ENCODE measurements at regions not wholly inside any gene's neighbourhood (a gene's known extent, or its start where the extent isn't known, plus 50 kb on each side); places are given as distances from the start of the nearest gene placed in this dataset.
A peak's percentile ranks its signal among the peaks of the same experiment; 100 is the strongest.

GRCh38 chr11:122209619-122210366 is 93.8 kb upstream of the BLID start:
- no peak for TF ChIP-seq CREB1 (IDR thresholded peaks at IDR 0.05; ENCODE audit: low read depth)
- 0 out of 2 replicates have a peak, but pooled peaks have one; percentile 23 for TF ChIP-seq NFIC (IDR thresholded peaks at IDR 0.05)
- no peak for TF ChIP-seq RAD21 (IDR thresholded peaks at IDR 0.05; ENCODE audit: low read depth)

- TF ChIP-seq CREB1 (IDR thresholded peaks at IDR 0.05; ENCODE audit: low read depth) (no peak), TCF12 (IDR thresholded peaks at IDR 0.05; ENCODE audit: low read depth) (no peak), TAF1 (IDR thresholded peaks at IDR 0.05; ENCODE audit: low read depth) (no peak), NFIC (IDR thresholded peaks at IDR 0.05) (no peak), USF1 (IDR thresholded peaks at IDR 0.05) (no peak), RAD21 (IDR thresholded peaks at IDR 0.05; ENCODE audit: low read depth) (no peak), MAX (IDR thresholded peaks at IDR 0.05) (no peak), ZBTB7A (IDR thresholded peaks at IDR 0.05; ENCODE audit: low read depth) (no peak), CEBPB (IDR thresholded peaks at IDR 0.05) (no peak), EP300 (IDR thresholded peaks at IDR 0.05; ENCODE audit: borderline replicate concordance) (no peak), FOXM1 (IDR thresholded peaks at IDR 0.05; ENCODE audit: borderline replicate concordance, low read depth) (no peak), TEAD4 (IDR thresholded peaks at IDR 0.05) (no peak)
Observed at GRCh38 chr11:122207921-122208764, 92.1 kb upstream of the BLID start.

- TF ChIP-seq TAF1 (IDR thresholded peaks at IDR 0.05; ENCODE audit: low read depth) = no peak
- no peak for TF ChIP-seq NFIC (IDR thresholded peaks at IDR 0.05)
- TF ChIP-seq EP300 (IDR thresholded peaks at IDR 0.05; ENCODE audit: borderline replicate concordance) = no peak
- no peak for TF ChIP-seq TEAD4 (IDR thresholded peaks at IDR 0.05)
- no peak for TF ChIP-seq ZBTB7A (IDR thresholded peaks at IDR 0.05; ENCODE audit: low read depth)
- no peak for TF ChIP-seq CEBPB (IDR thresholded peaks at IDR 0.05)
- TF ChIP-seq RAD21 (IDR thresholded peaks at IDR 0.05; ENCODE audit: low read depth) = no peak
Observed at GRCh38 chr11:122207505-122207904, 91.5 kb upstream of the BLID start.

- no peak for TF ChIP-seq EP300 (IDR thresholded peaks at IDR 0.05; ENCODE audit: borderline replicate concordance)
- no peak for TF ChIP-seq TAF1 (IDR thresholded peaks at IDR 0.05; ENCODE audit: low read depth)
- TF ChIP-seq CEBPB (IDR thresholded peaks at IDR 0.05) = no peak
- TF ChIP-seq EGR1 (IDR thresholded peaks at IDR 0.05) = no peak
- no peak for TF ChIP-seq REST (IDR thresholded peaks at IDR 0.05; ENCODE audit: low read depth)
- no peak for TF ChIP-seq YY1 (IDR thresholded peaks at IDR 0.05; ENCODE audit: low read depth)
- TF ChIP-seq ZBTB7A (IDR thresholded peaks at IDR 0.05; ENCODE audit: low read depth) = no peak
- no peak for TF ChIP-seq NFIC (IDR thresholded peaks at IDR 0.05)
- no peak for TF ChIP-seq TEAD4 (IDR thresholded peaks at IDR 0.05)
Observed at GRCh38 chr11:122205036-122205435, 89.0 kb upstream of the BLID start.

GRCh38 chr11:122204206-122204605 is 88.2 kb upstream of the BLID start:
- TF ChIP-seq ZBTB7A (IDR thresholded peaks at IDR 0.05; ENCODE audit: low read depth) (no peak), NFIC (IDR thresholded peaks at IDR 0.05) (no peak)

- TF ChIP-seq CEBPB (IDR thresholded peaks at IDR 0.05) (no peak), TEAD4 (IDR thresholded peaks at IDR 0.05) (peak; percentile 46; the same call in 1 of the 2 replicates), YY1 (IDR thresholded peaks at IDR 0.05; ENCODE audit: low read depth) (no peak), REST (IDR thresholded peaks at IDR 0.05; ENCODE audit: low read depth) (no peak), RAD21 (IDR thresholded peaks at IDR 0.05; ENCODE audit: low read depth) (peak; percentile 95)
Observed at GRCh38 chr11:122202951-122203456, 87.0 kb upstream of the BLID start.
